Heart left ventricle (tissue), 16 donors: ENCODE measurements at regions not wholly inside any gene's neighbourhood (a gene's known extent, or its start where the extent isn't known, plus 50 kb on each side); places are given as distances from the start of the nearest gene placed in this dataset.

Experiments
- ATAC-seq, 4 donors: fragments of 200-7000 bp; cut with Tn5 transposase; one replicate each; pipeline ENCODE4 v1.9.1; 2020 to 2022; ENCODE audit warnings: moderate library complexity in 4 of 4, mild to moderate bottlenecking in 3 of 4, moderate number of reproducible peaks in 1 of 4
- DNase-seq, 5 donors: peaks; one replicate each; pipeline ENCODE4 v3.0.0-alpha.2; 2020
- H3K27ac ChIP-seq, 12 donors: fragments of 200-600 bp; sonication (generic) in 4 of 12; one replicate each; pipeline versions ENCODE4 v1.5.0 to v1.8.0; 2016 to 2022; ENCODE audit warnings: mild to moderate bottlenecking in 2 of 12
- H3K27me3 ChIP-seq, 9 donors: fragments of 200-600 bp; sonication (generic) in 2 of 9; one replicate each; pipeline versions ENCODE4 v1.5.1 to v1.8.0; 2016 to 2022; ENCODE audit warnings: mild to moderate bottlenecking in 3 of 9
- H3K36me3 ChIP-seq, 9 donors: fragments of 200-600 bp; sonication (generic) in 2 of 9; one replicate each; pipeline versions ENCODE4 v1.5.0 to v1.8.0; 2018 to 2022; ENCODE audit warnings: mild to moderate bottlenecking in 2 of 9
- H3K4me1 ChIP-seq, 12 donors: fragments of 200-600 bp; sonication (generic) in 4 of 12; one replicate each; pipeline versions ENCODE4 v1.5.0 to v1.8.0; 2016 to 2022; ENCODE audit warnings: mild to moderate bottlenecking in 3 of 12
- H3K4me3 ChIP-seq, 12 donors: fragments of 200-600 bp; sonication (generic) in 4 of 12; one replicate each; pipeline versions ENCODE4 v1.5.0 to v1.8.0; 2017 to 2022; ENCODE audit warnings: mild to moderate bottlenecking in 9 of 12, moderate library complexity in 4 of 12
- H3K9me3 ChIP-seq, 12 donors: fragments of 200-600 bp; sonication (generic) in 4 of 12; one replicate each; pipeline versions ENCODE4 v1.5.0 to v1.8.0; 2016 to 2022; ENCODE audit warnings: mild to moderate bottlenecking in 1 of 12
- CTCF ChIP-seq, 12 donors: fragments of 200-600 bp; sonication (generic) in 4 of 12; IDR thresholded peaks; one replicate each; pipeline versions ENCODE4 v1.5.0 to v1.8.0; 2018 to 2022; ENCODE audit warnings: antibody characterized with exemption in 12 of 12, mild to moderate bottlenecking in 5 of 12
- POLR2A ChIP-seq, 2 donors: fragments of 450-650 bp; IDR thresholded peaks; one replicate each; pipeline ENCODE4 v1.6.1; 2017; ENCODE audit warnings: antibody characterized with exemption in 2 of 2, mild to moderate bottlenecking in 2 of 2, moderate library complexity in 2 of 2
- WGBS, 4 donors: extraction: QIAGEN DNeasy Blood & Tissue Kit in 2 of 4; methylation state at CpG; one replicate each; pipeline versions ENCODE4 v1.1.5 to v1.1.7; 2013 to 2018; 5-methylcytosine and 5-hydroxymethylcytosine counted together
- intact Hi-C, 10 donors: fragments of 100-400 bp; cut with DNase I; formaldehyde crosslinking; loops; one replicate each; pipeline versions ENCODE4 v1.11.1 to v1.14.2; 2022
- donor health status: ischemic (EF 13 %, LVEDD 7.1; RV severe dilation, severe dysfunction).
- donor health status: healthy with polysubstance abuse.
- donor health status: DM: no; HTN: yes; CAD: no.
- donor health status: DM: no; HTN: no; CAD: no.
- donor health status: ischemic (EF 25% LVEDD 6.9; RV normal size, moderate dysfunction).
- donor health status: ischemic (EF 25% LVEDD 5.7; RV mildly dilated, moderate dysfunction).
- donor health status: healthy.
- donor health status: DM: yes; HTN: yes; CAD: no.
- donor health status: ischemic (EF 35%, LVEDD 5.7; RV mildly dilated, moderate dysfunction).
- donor health status: nonischemic (EF 11% LVEDD 7.7; RV severe dilation, severe dysfunction).
- donor health status: DM: yes; HTN: yes; CAD: no.
- donor health status: PGD.
- donor health status: ischemic (EF 29% LVEDD 5.4; RV normal size, mild dysfunction).
- donor health status: nonischemic (EF 23%, LVEDD 6.1; RV moderate dilation, normal function).

GRCh38 chr6:11639376-11640235 is 102.1 kb downstream of the TMEM170B start:
- no peaks in the 10 kb centered on the region for H3K27me3 ChIP-seq
- DNase-seq (no peak), ATAC-seq (no peak)
- H3K36me3 ChIP-seq = no peaks in the 10 kb centered on the region
- TF ChIP-seq POLR2A (IDR thresholded peaks at IDR 0.05) (no peak), CTCF (IDR thresholded peaks at IDR 0.05) (no peak)
- H3K4me3 ChIP-seq = no peak overlapping the region
- no peak overlapping the region for H3K27ac ChIP-seq
- H3K9me3 ChIP-seq = no peaks in the 10 kb centered on the region
- intact Hi-C loops = no loop called here
- 87 to 91% (median 88%) methylated on average over 5 of the region's 5 CpGs for WGBS, 4 donors
- H3K4me1 ChIP-seq = no peaks in the 10 kb centered on the region

- Histone ChIP-seq H3K27me3 (no peaks in the 10 kb centered on the region), H3K4me1 (no peaks in the 10 kb centered on the region), H3K4me3 (no peak overlapping the region), H3K27ac (no peak overlapping the region), H3K9me3 (no peaks in the 10 kb centered on the region), H3K36me3 (no peaks in the 10 kb centered on the region)
- 93 to 97% (median 94%) methylated on average over 1 of the region's 1 CpG for WGBS, 4 donors
- DNase-seq (no peak), ATAC-seq (no peak)
- TF ChIP-seq CTCF (IDR thresholded peaks at IDR 0.05) = no peak
- no peak for TF ChIP-seq POLR2A (IDR thresholded peaks at IDR 0.05)
- intact Hi-C loops = no loop called here
Observed at GRCh38 chr6:11640486-11640885, 102.9 kb downstream of the TMEM170B start.

GRCh38 chr6:11644071-11644470 is 106.5 kb downstream of the TMEM170B start:
- H3K4me3 ChIP-seq = no peak overlapping the region
- H3K27ac ChIP-seq = no peak overlapping the region
- no peaks in the 10 kb centered on the region for H3K36me3 ChIP-seq
- TF ChIP-seq CTCF (IDR thresholded peaks at IDR 0.05) (no peak), POLR2A (IDR thresholded peaks at IDR 0.05) (no peak)
- WGBS, 4 donors = 92 to 98% (median 96%) methylated on average over 2 of the region's 2 CpGs
- DNase-seq (no peak), ATAC-seq (no peak)
- no peaks in the 10 kb centered on the region for H3K27me3 ChIP-seq
- no peaks in the 10 kb centered on the region for H3K4me1 ChIP-seq
- intact Hi-C loops = no loop called here
- peaks cover 0 to 8% (median 0%) of the 10 kb centered on the region in 12 donors for H3K9me3 ChIP-seq

- no peaks in the 10 kb centered on the region for H3K36me3 ChIP-seq
- intact Hi-C loops = no loop called here
- no peaks in the 10 kb centered on the region for H3K27me3 ChIP-seq
- no peak for DNase-seq
- TF ChIP-seq POLR2A (IDR thresholded peaks at IDR 0.05) (no peak), CTCF (IDR thresholded peaks at IDR 0.05) (no peak)
- peaks cover 0 to 2% (median 0%) of the 10 kb centered on the region in 12 donors for H3K4me1 ChIP-seq
- no peak overlapping the region for H3K27ac ChIP-seq
- WGBS, 4 donors = 94 to 98% (median 95%) methylated on average over 4 of the region's 4 CpGs
- no peak for ATAC-seq
- peaks cover 0 to 8% (median 0%) of the 10 kb centered on the region in 12 donors for H3K9me3 ChIP-seq
- no peak overlapping the region for H3K4me3 ChIP-seq
Observed at GRCh38 chr6:11644601-11645000, 107.1 kb downstream of the TMEM170B start.
